HTR-8/SVneo (cell line): ENCODE measurements at regions not wholly inside any gene's neighbourhood (a gene's known extent, or its start where the extent isn't known, plus 50 kb on each side); places are given as distances from the start of the nearest gene placed in this dataset.

Experiments used
- DNase-seq: peaks from one replicate; pipeline ENCODE4 v3.0.0; 2011; ENCODE audit warnings: low spot score, mixed read lengths; ENCODE audit not compliant: insufficient read length
- FAIRE-seq: peaks from 2 replicates; lab custom pipeline; 2011; peaks lifted over from hg19 to GRCh38; lab: Jason Lieb, UNC

GRCh38 chr6:169313347-169314010 is 59.8 kb upstream of the THBS2 start:
- no peak for DNase-seq
- no peak for FAIRE-seq

DNA sequence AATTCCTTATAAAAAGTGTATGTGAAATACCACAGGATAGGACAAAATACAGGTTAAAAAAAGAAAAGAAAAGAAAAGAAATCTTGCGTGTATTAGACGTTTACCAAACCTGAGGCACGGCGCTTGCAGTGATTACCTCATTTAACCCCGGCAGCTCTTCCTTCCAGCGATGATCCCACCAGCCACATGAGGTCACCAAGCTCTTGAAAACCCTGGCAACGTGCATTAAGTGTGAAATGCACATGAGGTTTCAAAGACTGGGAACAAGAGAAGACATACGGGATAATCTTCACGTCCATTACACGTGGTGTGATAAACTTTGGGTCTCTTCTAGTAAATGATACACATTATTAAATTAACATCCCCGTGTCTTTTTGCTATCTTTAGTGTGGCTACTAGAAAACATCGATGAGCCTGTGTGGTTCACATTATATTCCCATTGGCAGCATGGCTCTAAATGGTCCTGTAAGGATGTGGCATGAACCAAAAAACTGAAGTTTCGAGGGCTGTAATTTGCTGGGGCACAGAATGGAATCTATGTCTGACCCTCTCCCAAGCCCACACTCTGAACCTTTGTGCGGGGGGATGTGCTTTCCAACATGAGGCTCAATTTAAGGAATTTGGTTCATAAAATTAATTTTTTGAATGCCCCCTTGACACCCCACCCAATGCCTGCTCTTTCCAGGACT is 59.2 kb upstream of the THBS2 start:
- DNase-seq (no peak), FAIRE-seq (no peak)

- DNase-seq (no peak), FAIRE-seq (no peak)
These were observed 57.3 kb upstream of the THBS2 start for GRCh38 chr6:169310983-169311382.
